ENCODE measurements at regions not wholly inside any gene's neighbourhood (a gene's known extent, or its start where the extent isn't known, plus 50 kb on each side); places are given as distances from the start of the nearest gene placed in this dataset.

DNA sequence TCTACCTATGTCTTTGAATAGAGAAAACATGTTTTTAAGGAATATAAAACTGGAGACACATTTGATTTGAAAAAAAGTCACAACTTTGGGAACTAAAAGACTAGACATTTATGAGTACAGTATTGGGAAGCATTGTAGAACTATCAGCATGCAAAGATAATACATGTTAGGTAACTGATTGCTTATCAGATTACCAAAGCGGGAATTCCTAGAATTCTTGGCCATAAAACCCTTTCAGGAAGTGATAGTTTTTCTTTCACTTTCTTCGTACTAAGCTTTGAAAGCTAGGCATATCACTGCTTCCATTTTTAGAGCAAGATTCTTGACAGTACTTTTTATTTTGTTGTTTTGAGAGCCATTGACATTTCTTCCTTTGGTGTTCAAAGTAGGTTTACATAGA lies 646.6 kb upstream of the PITX2 start:
- in situ Hi-C loops (cut with MboI; ENCODE audit: low sequenced_read_pairs) (no loop called here), dilution Hi-C loops (cut with HindIII; ENCODE audit: low sequenced_read_pairs, unreplicated experiment) (no loop called here), intact Hi-C loops (cut with micrococcal nuclease) (no loop called here)
- no peak overlapping the region for H3K14ac ChIP-seq (replicated peaks; ENCODE audit: low read depth, low read length)
- H4K8ac ChIP-seq (ENCODE audit: low read depth in 2 of 2, low read length in 2 of 2): no peak overlapping the region
- no peak overlapping the region for H4K5ac ChIP-seq (ENCODE audit: low read depth, low read length)
- H3K18ac ChIP-seq (ENCODE audit: low read depth, low read length): no peak overlapping the region
- no CpG with 5 or more reads among the region's 2 CpGs for WGBS, 2 experiments (ENCODE audit: extremely low coverage in 2 of 2, insufficient read length in 1 of 2)
- no peaks in the 10 kb centered on the region for H3K9me1 ChIP-seq (ENCODE audit: insufficient read depth, low read length)
- H3K9ac ChIP-seq (ENCODE audit: low read depth, low read length): no peak overlapping the region
- no peak overlapping the region for H3K23ac ChIP-seq (ENCODE audit: low read depth, low read length)
- POLR2A ChIA-PET (ENCODE audit: unreplicated experiment): no interaction called here
- ATAC-seq (ENCODE audit: low read depth) (no peak), DNase-seq (no peak)
- no peak overlapping the region for H2BK15ac ChIP-seq (ENCODE audit: low read depth, low read length)
- no peak overlapping the region for H4K91ac ChIP-seq (ENCODE audit: insufficient read depth, low read depth, low read length)
- no peaks in the 10 kb centered on the region for H3K79me1 ChIP-seq (ENCODE audit: low read depth in 1 of 2, low read length in 2 of 2)
- no peak overlapping the region for H3K56ac ChIP-seq (ENCODE audit: extremely low read depth, insufficient read depth, low read length)
- no peak overlapping the region for H3K4ac ChIP-seq (ENCODE audit: low read depth, low read length)
- BruUV-seq (replicated peaks): no TSS peak
- H2BK120ac ChIP-seq (ENCODE audit: low read depth, low read length): no peak overlapping the region
- no peak overlapping the region for H2BK5ac ChIP-seq (ENCODE audit: low read depth, low read length, poor library complexity, severe bottlenecking)
- no peaks in the 10 kb centered on the region for H4K20me1 ChIP-seq (ENCODE audit: insufficient read depth, low read length)
- no peaks in the 10 kb centered on the region for H3K4me1 ChIP-seq (ENCODE audit: control insufficient read depth, insufficient read depth, low read length)
- peaks cover 2% of the 10 kb centered on the region; the same call in 1 of the 2 replicates for H3K27me3 ChIP-seq (ENCODE audit: control insufficient read depth, insufficient read depth, low read length)
- no peak overlapping the region for H2AK9ac ChIP-seq (replicated peaks; ENCODE audit: low read depth, low read length, poor library complexity)
- TF ChIP-seq MAZ (IDR thresholded peaks at IDR 0.05; ENCODE audit: borderline replicate concordance, low read depth, low read length): no peak
- no peak overlapping the region for H2AK5ac ChIP-seq (ENCODE audit: low read depth, low read length)
- H2BK20ac ChIP-seq (ENCODE audit: low read depth, low read length): no peak overlapping the region
- no peak overlapping the region for H3K27ac ChIP-seq (ENCODE audit: insufficient read depth, low read length)
- no peak overlapping the region for H3K4me3 ChIP-seq (ENCODE audit: insufficient read depth, low read depth, low read length)
- H3K36me3 ChIP-seq (ENCODE audit: control insufficient read depth, insufficient read depth, low read length): no peaks in the 10 kb centered on the region
- no peak overlapping the region for H3K4me2 ChIP-seq (ENCODE audit: low read depth, low read length)
- H2AFZ ChIP-seq (replicated peaks; ENCODE audit: low read length, poor library complexity): no peak overlapping the region
- no peaks in the 10 kb centered on the region for H3K9me3 ChIP-seq (ENCODE audit: control insufficient read depth, insufficient read depth, low read length)
- CTCF ChIA-PET: no interaction called here

Data from IMR-90 (cell line).